H1 (cell line): ENCODE measurements at regions not wholly inside any gene's neighbourhood (a gene's known extent, or its start where the extent isn't known, plus 50 kb on each side); places are given as distances from the start of the nearest gene placed in this dataset.

Experiments
- CTCF ChIA-PET: fragments of 300-600 bp; sonication (Branson Sonifier 250); formaldehyde crosslinking; loops from one replicate; lab custom pipeline; 2021; ENCODE audit not compliant: partially characterized antibody; lab: Charles Lee
- POLR2A ChIA-PET: fragments of 300-600 bp; sonication (Branson Sonifier 250); formaldehyde crosslinking; loops from one replicate; lab custom pipeline; 2021; ENCODE audit warnings: inconsistent platforms; ENCODE audit not compliant: partially characterized antibody; lab: Charles Lee
- DNase-seq, 2 experiments: peaks; one replicate each; pipeline versions ENCODE4 v3.0.0 to v3.0.0-alpha.2; 2010 to 2022; ENCODE audit warnings: low spot score in 2 of 2, low read depth in 1 of 2, mixed read lengths in 1 of 2
- FAIRE-seq: peaks from 2 replicates; lab custom pipeline; 2011; peaks lifted over from hg19 to GRCh38; lab: Jason Lieb, UNC
- H2AFZ ChIP-seq: 2 replicates; pipeline ENCODE4 v1.8.1; 2012; ENCODE audit warnings: low read length, inconsistent platforms
- H2AK5ac ChIP-seq: 2 replicates; pipeline ENCODE4 v1.6.1; 2013; ENCODE audit warnings: low read depth, low read length
- H2BK120ac ChIP-seq: replicated peaks from 2 replicates; pipeline ENCODE3; 2013; ENCODE audit warnings: low read depth, low read length, inconsistent platforms
- H2BK12ac ChIP-seq: 2 replicates; pipeline ENCODE4 v1.6.1; 2013; ENCODE audit warnings: low read depth, low read length
- H2BK15ac ChIP-seq: 2 replicates; pipeline ENCODE4 v1.6.1; 2013; ENCODE audit warnings: low read length
- H2BK20ac ChIP-seq: 2 replicates; pipeline ENCODE4 v1.6.1; 2013; ENCODE audit warnings: low read length
- H2BK5ac ChIP-seq: 2 replicates; pipeline ENCODE4 v1.6.1; 2013; ENCODE audit warnings: low read depth, low read length
- H3K14ac ChIP-seq: 2 replicates; pipeline ENCODE4 v1.6.1; 2013; ENCODE audit warnings: inconsistent platforms; ENCODE audit not compliant: insufficient read length
- H3K18ac ChIP-seq: 2 replicates; pipeline ENCODE4 v1.6.1; 2013; ENCODE audit warnings: low read length; ENCODE audit errors: extremely low read depth
- H3K23ac ChIP-seq: 2 replicates; pipeline ENCODE4 v1.6.1; 2013; ENCODE audit warnings: inconsistent platforms; ENCODE audit not compliant: insufficient read length
- H3K23me2 ChIP-seq: 2 replicates; pipeline ENCODE4 v1.6.1; 2013; ENCODE audit warnings: low read depth, low read length
- H3K27ac ChIP-seq: 2 replicates; pipeline ENCODE4 v1.6.1; 2011; ENCODE audit warnings: low read depth, low read length, inconsistent platforms
- H3K27me3 ChIP-seq, 4 experiments: replicated peaks in 1 of 4; 1 replicate in 1 of 4; 2 replicates in 3 of 4; pipeline versions ENCODE4 v1.6.1 to v1.8.1; 2011 to 2013; ENCODE audit warnings: low read length in 3 of 4, mild to moderate bottlenecking in 3 of 4, inconsistent platforms in 2 of 4, mixed read lengths in 2 of 4, moderate library complexity in 1 of 4; ENCODE audit not compliant: control insufficient read depth in 3 of 4, insufficient read depth in 3 of 4; ENCODE audit errors: extremely low read depth in 1 of 4
- H3K36me3 ChIP-seq, 4 experiments: 2 replicates each; pipeline versions ENCODE4 v1.6.1 to v1.8.1; 2011 to 2013; ENCODE audit warnings: mild to moderate bottlenecking in 4 of 4, low read length in 3 of 4, moderate library complexity in 2 of 4, control low read depth in 1 of 4, inconsistent platforms in 1 of 4; ENCODE audit not compliant: insufficient read depth in 4 of 4, control insufficient read depth in 2 of 4
- H3K4ac ChIP-seq: replicated peaks from 2 replicates; pipeline ENCODE3; 2013; ENCODE audit warnings: low read length, low read depth, mixed read lengths, inconsistent platforms; ENCODE audit not compliant: insufficient read length
- H3K4me1 ChIP-seq, 4 experiments: replicated peaks in 1 of 4; 1 replicate in 1 of 4; 2 replicates in 3 of 4; pipeline versions ENCODE4 v1.6.1 to v1.8.1; 2011 to 2013; ENCODE audit warnings: low read length in 3 of 4, inconsistent platforms in 2 of 4, mixed read lengths in 1 of 4; ENCODE audit not compliant: insufficient read depth in 4 of 4, control insufficient read depth in 3 of 4
- H3K4me2 ChIP-seq, 2 experiments: 2 replicates each; pipeline versions ENCODE4 v1.6.1 to v1.8.1; 2011 to 2013; ENCODE audit warnings: low read depth in 2 of 2, low read length in 2 of 2, control low read depth in 1 of 2, inconsistent platforms in 1 of 2, mild to moderate bottlenecking in 1 of 2; ENCODE audit not compliant: insufficient read depth in 1 of 2
- H3K4me3 ChIP-seq, 4 experiments: fragments of 200-600, 300-600 bp in 1 of 4; sonication (generic), shearing (Covaris generic), sonication (Bioruptor Twin) in 1 of 4; 2 replicates each; pipeline versions ENCODE4 v1.5.1 to v1.8.1; 2011 to 2016; ENCODE audit warnings: low read length in 4 of 4, low read depth in 3 of 4, control low read depth in 2 of 4, inconsistent platforms in 2 of 4, mild to moderate bottlenecking in 2 of 4, mixed read lengths in 1 of 4, moderate library complexity in 1 of 4; ENCODE audit not compliant: insufficient read depth in 2 of 4; ENCODE audit errors: extremely low read depth in 1 of 4
- H3K56ac ChIP-seq: replicated peaks from 2 replicates; pipeline ENCODE3; 2013; ENCODE audit warnings: low read depth, mild to moderate bottlenecking, mixed read lengths, low read length, inconsistent platforms; ENCODE audit not compliant: insufficient read length
- H3K79me1 ChIP-seq: 2 replicates; pipeline ENCODE4 v1.6.1; 2013; ENCODE audit warnings: low read depth, low read length, control low read depth
- H3K79me2 ChIP-seq, 2 experiments: 2 replicates each; pipeline versions ENCODE4 v1.6.1 to v1.8.1; 2012 to 2013; ENCODE audit warnings: low read length in 2 of 2, mild to moderate bottlenecking in 2 of 2, inconsistent platforms in 1 of 2; ENCODE audit not compliant: insufficient read depth in 2 of 2, control insufficient read depth in 1 of 2
- H3K9ac ChIP-seq, 4 experiments: replicated peaks in 1 of 4; 1 replicate in 1 of 4; 2 replicates in 3 of 4; pipeline versions ENCODE4 v1.6.1 to v1.8.1; 2011 to 2013; ENCODE audit warnings: low read depth in 3 of 4, low read length in 3 of 4, control low read depth in 2 of 4, mild to moderate bottlenecking in 2 of 4, moderate library complexity in 2 of 4, inconsistent platforms in 1 of 4; ENCODE audit errors: extremely low read depth in 1 of 4
- H3K9me3 ChIP-seq, 2 experiments: 2 replicates each; pipeline versions ENCODE4 v1.6.1 to v1.8.1; 2012 to 2013; ENCODE audit warnings: mild to moderate bottlenecking in 2 of 2, moderate library complexity in 2 of 2, control low read depth in 1 of 2, inconsistent platforms in 1 of 2, low read depth in 1 of 2, low read length in 1 of 2, mixed read lengths in 1 of 2; ENCODE audit not compliant: insufficient read depth in 2 of 2
- H4K20me1 ChIP-seq, 2 experiments: replicated peaks in 1 of 2; 2 replicates each; pipeline versions ENCODE3 to v1.8.1; 2011 to 2013; ENCODE audit warnings: inconsistent platforms in 2 of 2, low read length in 2 of 2, mild to moderate bottlenecking in 1 of 2; ENCODE audit not compliant: insufficient read depth in 2 of 2, control insufficient read depth in 1 of 2
- H4K5ac ChIP-seq: 2 replicates; pipeline ENCODE4 v1.6.1; 2013; ENCODE audit warnings: low read length, low read depth, mixed read lengths, inconsistent platforms; ENCODE audit not compliant: insufficient read length
- H4K8ac ChIP-seq: 2 replicates; pipeline ENCODE4 v1.8.0; 2013; ENCODE audit warnings: mild to moderate bottlenecking, moderate library complexity, low read length, inconsistent platforms; ENCODE audit not compliant: insufficient read depth; ENCODE audit errors: extremely low read depth
- H4K91ac ChIP-seq: replicated peaks from 2 replicates; pipeline ENCODE3; 2013; ENCODE audit warnings: low read length, mixed read lengths, inconsistent platforms; ENCODE audit not compliant: insufficient read length
- CBX8 ChIP-seq: fragments of 300-800, 300-1000 bp; sonication (generic); IDR thresholded peaks from 2 replicates; pipeline ENCODE4 v1.7.1; 2016; ENCODE audit warnings: low read depth, low read length, borderline replicate concordance
- CHD1 ChIP-seq: IDR thresholded peaks from 2 replicates; pipeline ENCODE4 v1.6.1; 2012; ENCODE audit warnings: low read depth, low read length, improper control_type of control experiment
- CREB1 ChIP-seq: IDR thresholded peaks from 2 replicates; pipeline ENCODE4 v1.6.1; 2012; ENCODE audit warnings: inconsistent platforms
- CTCF ChIP-seq, 3 experiments: IDR thresholded peaks; 1 replicate in 2 of 3; 2 replicates in 1 of 3; pipeline versions ENCODE4 v1.5.1 to v1.6.1; 2011; ENCODE audit warnings: low read length in 3 of 3, mild to moderate bottlenecking in 3 of 3, inconsistent platforms in 2 of 3, low read depth in 1 of 3, moderate library complexity in 1 of 3; ENCODE audit not compliant: insufficient read depth in 1 of 3; ENCODE audit errors: control extremely low read depth in 1 of 3
- EP300 ChIP-seq, 2 experiments: IDR thresholded peaks; 1 replicate in 1 of 2; 2 replicates in 1 of 2; pipeline ENCODE4 v1.6.1; 2011 to 2012; ENCODE audit warnings: low read depth in 2 of 2, low read length in 2 of 2, mild to moderate bottlenecking in 2 of 2, borderline replicate concordance in 1 of 2, inconsistent platforms in 1 of 2, moderate library complexity in 1 of 2
- GABPA ChIP-seq: IDR thresholded peaks from 2 replicates; pipeline ENCODE4 v1.6.1; 2011; ENCODE audit warnings: mild to moderate bottlenecking, low read length, moderate library complexity, borderline replicate concordance; ENCODE audit not compliant: insufficient read depth
- NANOG ChIP-seq: IDR thresholded peaks from 2 replicates; pipeline ENCODE4 v1.6.1; 2011; ENCODE audit warnings: low read length, low read depth, mild to moderate bottlenecking, inconsistent platforms; ENCODE audit not compliant: insufficient read depth, poor library complexity, severe bottlenecking
- POLR2AphosphoS5 ChIP-seq: IDR thresholded peaks from 2 replicates; pipeline ENCODE4 v1.6.1; 2011; ENCODE audit warnings: low read depth, low read length
- RBBP5 ChIP-seq: IDR thresholded peaks from 2 replicates; pipeline ENCODE4 v1.7.1; 2012; ENCODE audit warnings: low read depth, mild to moderate bottlenecking, inconsistent platforms, low read length, moderate library complexity, borderline replicate concordance
- RFX5 ChIP-seq: IDR thresholded peaks from 2 replicates; pipeline ENCODE4 v1.6.1; 2011; ENCODE audit warnings: low read depth, low read length, improper control_type of control experiment, borderline replicate concordance
- SIX5 ChIP-seq: IDR thresholded peaks from 2 replicates; pipeline ENCODE4 v1.6.1; 2011; ENCODE audit warnings: mild to moderate bottlenecking, low read depth, low read length
- SP4 ChIP-seq: IDR thresholded peaks from 2 replicates; pipeline ENCODE4 v1.6.1; 2012; ENCODE audit warnings: low read length, inconsistent platforms
- SRF ChIP-seq: IDR thresholded peaks from 2 replicates; pipeline ENCODE4 v1.6.1; 2011; ENCODE audit warnings: mild to moderate bottlenecking, low read depth, low read length, moderate library complexity
- ZNF274 ChIP-seq: IDR thresholded peaks from 2 replicates; pipeline ENCODE4 v1.7.0; 2012; ENCODE audit warnings: low read length, borderline replicate concordance; ENCODE audit errors: extremely low read depth

- no peak overlapping the region for H4K5ac ChIP-seq
- H3K79me2 ChIP-seq: no peaks in the 10 kb centered on the region
- no peaks in the 10 kb centered on the region for H4K20me1 ChIP-seq
- H3K36me3 ChIP-seq: no peaks in the 10 kb centered on the region
- H3K9ac ChIP-seq: no peak overlapping the region
- no peak overlapping the region for H3K4me2 ChIP-seq
- no peak overlapping the region for H2BK120ac ChIP-seq
- no peak overlapping the region for H3K4ac ChIP-seq
- H2AK5ac ChIP-seq: no peak overlapping the region
- H2BK5ac ChIP-seq: no peak overlapping the region
- POLR2A ChIA-PET: no interaction called here
- no peak overlapping the region for H3K27ac ChIP-seq
- CTCF ChIA-PET: no interaction called here
- H3K14ac ChIP-seq: no peak overlapping the region
- FAIRE-seq: no peak
- no peak overlapping the region for H3K4me3 ChIP-seq
- H3K23ac ChIP-seq: no peak overlapping the region
- no peak overlapping the region for H2AFZ ChIP-seq
- H3K56ac ChIP-seq: no peak overlapping the region
- no peak overlapping the region for H2BK15ac ChIP-seq
- no peaks in the 10 kb centered on the region for H3K23me2 ChIP-seq
- no peak overlapping the region for H3K18ac ChIP-seq
- DNase-seq: no peak
- H3K27me3 ChIP-seq: no peaks in the 10 kb centered on the region
- H3K79me1 ChIP-seq: no peaks in the 10 kb centered on the region
- H3K9me3 ChIP-seq: no peaks in the 10 kb centered on the region
- no peak overlapping the region for H4K91ac ChIP-seq
- H4K8ac ChIP-seq: no peak overlapping the region
- no peak overlapping the region for H2BK20ac ChIP-seq
- no peak overlapping the region for H2BK12ac ChIP-seq
- no peaks in the 10 kb centered on the region for H3K4me1 ChIP-seq
- TF ChIP-seq ZNF274 (no peak), POLR2AphosphoS5 (no peak), NANOG (no peak), SIX5 (no peak), CTCF (IDR thresholded peaks at IDR 0.05; ENCODE audit: control extremely low read depth in 1 of 3, insufficient read depth in 1 of 3, low read depth in 1 of 3, low read length in 3 of 3) (no peak), CHD1 (no peak), GABPA (no peak), CBX8 (no peak), CREB1 (no peak), SRF (no peak), EP300 (IDR thresholded peaks at IDR 0.05; ENCODE audit: borderline replicate concordance in 1 of 2, low read depth in 2 of 2, low read length in 2 of 2) (no peak), SP4 (no peak), RFX5 (no peak), RBBP5 (no peak)
Measured at GRCh38 chr13:83295686-83296085, 586.6 kb downstream of the SLITRK1 start.
